ENCODE measurements at regions not wholly inside any gene's neighbourhood (a gene's known extent, or its start where the extent isn't known, plus 50 kb on each side); places are given as distances from the start of the nearest gene placed in this dataset.

GRCh38 chr2:79320871-79321270 lies 161.3 kb upstream of the REG3A start:
- no peak for TF ChIP-seq KLF13 (CRISPR knock-in tag; IDR thresholded peaks at IDR 0.05)
- no peak for TF ChIP-seq ASH2L (IDR thresholded peaks at IDR 0.05; ENCODE audit: insufficient read length, low read depth, low read length)
- TF ChIP-seq SUZ12 (IDR thresholded peaks at IDR 0.05; ENCODE audit: low read depth, low read length) = no peak
- TF ChIP-seq RFX5 (IDR thresholded peaks at IDR 0.05; ENCODE audit: low read depth, low read length) = no peak
